H1 (cell line): ENCODE measurements at regions not wholly inside any gene's neighbourhood (a gene's known extent, or its start where the extent isn't known, plus 50 kb on each side); places are given as distances from the start of the nearest gene placed in this dataset. TPM values are rescaled to one million over a fixed set of nuclear protein-coding genes. Genes with fewer than 3 reads are reported as not detected.

Experiments used
- small RNA-seq: library from polyadenylated mRNA; stranded (forward); fragments of <200 nt; extraction: miRNeasy Mini kit (QIAGEN cat#:217004); gene quantifications from one replicate; pipeline ENCODE3, GENCODE V24; 2013; ENCODE audit not compliant: insufficient read depth

Small RNA genes lying in the stretch of these regions (small RNA-seq; reads per million reads assigned to genes)
- not detected for gene RNA5SP360
